Chondrocyte (in vitro differentiated cells): ENCODE measurements at regions not wholly inside any gene's neighbourhood (a gene's known extent, or its start where the extent isn't known, plus 50 kb on each side); places are given as distances from the start of the nearest gene placed in this dataset.

Experiments
- DNase-seq: peaks from one replicate; pipeline ENCODE4 v3.0.0; 2021; ENCODE audit warnings: mixed read lengths, low spot score
- H3K27ac Mint-ChIP-seq: one replicate; pipeline ENCODE4 v1.8.0; 2021; ENCODE audit warnings: mild to moderate bottlenecking, moderate library complexity, mixed read lengths; ENCODE audit not compliant: unreplicated experiment
- H3K27me3 Mint-ChIP-seq: 2 replicates; pipeline ENCODE4 v1.8.0; 2021; ENCODE audit warnings: low read depth, mixed read lengths
- H3K36me3 Mint-ChIP-seq: 2 replicates; pipeline ENCODE4 v1.8.0; 2021; ENCODE audit warnings: low read depth, mixed read lengths
- H3K4me1 Mint-ChIP-seq: 2 replicates; pipeline ENCODE4 v1.8.0; 2021; ENCODE audit warnings: low read depth, mild to moderate bottlenecking, mixed read lengths
- H3K4me3 Mint-ChIP-seq: one replicate; pipeline ENCODE4 v1.8.0; 2021; ENCODE audit warnings: mild to moderate bottlenecking, moderate library complexity, mixed read lengths; ENCODE audit not compliant: unreplicated experiment
- H3K9me3 Mint-ChIP-seq: 2 replicates; pipeline ENCODE4 v1.8.0; 2021; ENCODE audit warnings: low read depth, mixed read lengths
- CTCF ChIP-seq: fragments of 200-600 bp; sonication (generic); IDR thresholded peaks from 2 replicates; pipeline ENCODE4 v1.5.0; 2021; ENCODE audit warnings: antibody characterized with exemption, mild to moderate bottlenecking, moderate library complexity

- no peak overlapping the region for H3K4me3 Mint-ChIP-seq
These were observed 228.2 kb downstream of the MTRR start for GRCh38 chr5:8097146-8097545.

GRCh38 chr5:8098081-8098480 lies 229.1 kb downstream of the MTRR start:
- no peak overlapping the region for H3K27ac Mint-ChIP-seq
- H3K9me3 Mint-ChIP-seq, result peaks cover 2% of the 10 kb centered on the region
- no peak for TF ChIP-seq CTCF
- no peaks in the 10 kb centered on the region for H3K4me1 Mint-ChIP-seq
- DNase-seq, result no peak
- H3K27me3 Mint-ChIP-seq, result no peaks in the 10 kb centered on the region
- no peak overlapping the region for H3K4me3 Mint-ChIP-seq
- H3K36me3 Mint-ChIP-seq, result no peaks in the 10 kb centered on the region

More at GRCh38 chr5:8097146-8097545, 228.2 kb downstream of the MTRR start:
- TF ChIP-seq CTCF, result no peak
- Mint-ChIP-seq H3K27ac (no peak overlapping the region), H3K4me1 (no peaks in the 10 kb centered on the region), H3K27me3 (no peaks in the 10 kb centered on the region), H3K36me3 (no peaks in the 10 kb centered on the region), H3K9me3 (peaks cover 3% of the 10 kb centered on the region)
- DNase-seq, result no peak

GRCh38 chr5:8102714-8103113 lies 233.8 kb downstream of the MTRR start:
- no peaks in the 10 kb centered on the region for H3K36me3 Mint-ChIP-seq
- no peak overlapping the region for H3K4me3 Mint-ChIP-seq
- TF ChIP-seq CTCF, result no peak
- no peak for DNase-seq
- no peak overlapping the region for H3K27ac Mint-ChIP-seq
- peaks cover 2% of the 10 kb centered on the region for H3K9me3 Mint-ChIP-seq
- H3K27me3 Mint-ChIP-seq, result peaks cover 4% of the 10 kb centered on the region
- no peaks in the 10 kb centered on the region for H3K4me1 Mint-ChIP-seq

- Mint-ChIP-seq H3K4me1 (no peaks in the 10 kb centered on the region), H3K9me3 (no peaks in the 10 kb centered on the region), H3K27ac (no peak overlapping the region), H3K27me3 (no peaks in the 10 kb centered on the region), H3K4me3 (no peak overlapping the region), H3K36me3 (no peaks in the 10 kb centered on the region)
- no peak for TF ChIP-seq CTCF
- no peak for DNase-seq
These were observed 245.8 kb downstream of the MTRR start for GRCh38 chr5:8114597-8115266.

GRCh38 chr5:8123559-8123958 lies 254.6 kb downstream of the MTRR start:
- Mint-ChIP-seq H3K9me3 (no peaks in the 10 kb centered on the region), H3K27me3 (no peaks in the 10 kb centered on the region), H3K4me3 (no peak overlapping the region), H3K4me1 (no peaks in the 10 kb centered on the region), H3K27ac (no peak overlapping the region), H3K36me3 (no peaks in the 10 kb centered on the region)
- DNase-seq, result no peak
- no peak for TF ChIP-seq CTCF
